ENCODE measurements at regions not wholly inside any gene's neighbourhood (a gene's known extent, or its start where the extent isn't known, plus 50 kb on each side); places are given as distances from the start of the nearest gene placed in this dataset.
"Not testable (repeated sequence)": the region's sequence is repeated elsewhere in the genome, so short reads cannot be mapped to it uniquely, and the experiment has no call there.

- 71% methylated on average over 2 of the region's 2 CpGs for WGBS
- Histone ChIP-seq H3K27ac (ENCODE audit: low read length) (no peak overlapping the region), H3K4me1 (ENCODE audit: control insufficient read depth, insufficient read depth, low read length) (no peaks in the 10 kb centered on the region), H3K27me3 (ENCODE audit: control insufficient read depth, insufficient read depth) (no peaks in the 10 kb centered on the region), H3K9me3 (ENCODE audit: control insufficient read depth, low read length) (no peaks in the 10 kb centered on the region), H3K4me3 (ENCODE audit: low read length) (no peak overlapping the region)
- DNase-seq (no peak), ATAC-seq (no peak)
- intact Hi-C loops (cut with DNase I) = no loop called here
Observed at GRCh38 chr2:223494942-223495341, 107.2 kb downstream of the SCG2 start.

DNA sequence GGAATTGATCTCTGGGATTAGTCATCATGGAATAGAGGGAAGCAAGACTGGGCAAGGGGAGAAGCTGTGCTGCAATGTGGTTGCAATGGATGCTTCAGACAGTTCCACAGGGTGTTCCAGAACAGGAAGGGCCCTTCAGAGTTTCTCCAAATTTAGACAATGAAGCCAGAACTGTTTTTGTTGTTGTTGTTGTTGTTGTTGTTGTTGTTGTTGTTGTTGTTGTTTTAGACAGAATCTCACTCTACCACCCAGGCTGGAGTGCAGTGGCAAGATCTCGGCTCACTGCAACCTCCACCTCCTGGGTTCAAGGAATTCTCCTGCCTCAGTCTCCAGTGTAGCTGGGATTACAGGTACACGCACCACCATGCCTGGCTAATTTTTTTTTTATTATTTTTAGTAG, 105.3 kb downstream of the SCG2 start:
- H3K9me3 ChIP-seq (ENCODE audit: control insufficient read depth, low read length); ATAC-seq; H3K27me3 ChIP-seq (ENCODE audit: control insufficient read depth, insufficient read depth); DNase-seq; intact Hi-C loops (cut with DNase I); H3K27ac ChIP-seq (ENCODE audit: low read length); H3K4me3 ChIP-seq (ENCODE audit: low read length); H3K4me1 ChIP-seq (ENCODE audit: control insufficient read depth, insufficient read depth, low read length): not testable (repeated sequence)
- 96% methylated on average over 2 of the region's 2 CpGs for WGBS

GRCh38 chr2:223500709-223501108, 101.5 kb downstream of the SCG2 start:
- Histone ChIP-seq H3K4me1 (ENCODE audit: control insufficient read depth, insufficient read depth, low read length) (no peaks in the 10 kb centered on the region), H3K27me3 (ENCODE audit: control insufficient read depth, insufficient read depth) (no peaks in the 10 kb centered on the region), H3K4me3 (ENCODE audit: low read length) (no peak overlapping the region), H3K9me3 (ENCODE audit: control insufficient read depth, low read length) (no peaks in the 10 kb centered on the region), H3K27ac (ENCODE audit: low read length) (no peak overlapping the region)
- 94% methylated on average over 6 of the region's 6 CpGs for WGBS
- intact Hi-C loops (cut with DNase I) = no loop called here
- no peak for DNase-seq
- no peak for ATAC-seq

- intact Hi-C loops (cut with DNase I) = no loop called here
- WGBS = 44% methylated on average over 2 of the region's 2 CpGs
Observed at GRCh38 chr2:223501641-223502040, 100.5 kb downstream of the SCG2 start.

GRCh38 chr2:223503746-223504145, 98.4 kb downstream of the SCG2 start:
- no peaks in the 10 kb centered on the region for H3K9me3 ChIP-seq (ENCODE audit: control insufficient read depth, low read length)
- intact Hi-C loops (cut with DNase I) = no loop called here
- DNase-seq (no peak), ATAC-seq (no peak)
- H3K4me1 ChIP-seq (ENCODE audit: control insufficient read depth, insufficient read depth, low read length) = no peaks in the 10 kb centered on the region
- H3K27ac ChIP-seq (ENCODE audit: low read length) = no peak overlapping the region
- no peak overlapping the region for H3K4me3 ChIP-seq (ENCODE audit: low read length)
- WGBS = 47% methylated on average over 3 of the region's 3 CpGs
- no peaks in the 10 kb centered on the region for H3K27me3 ChIP-seq (ENCODE audit: control insufficient read depth, insufficient read depth)

More at GRCh38 chr2:223501641-223502040, 100.5 kb downstream of the SCG2 start:
- no peak overlapping the region for H3K27ac ChIP-seq (ENCODE audit: low read length)
- ATAC-seq (no peak), DNase-seq (no peak)
- H3K9me3 ChIP-seq (ENCODE audit: control insufficient read depth, low read length) = no peaks in the 10 kb centered on the region
- H3K4me3 ChIP-seq (ENCODE audit: low read length) = no peak overlapping the region
- H3K4me1 ChIP-seq (ENCODE audit: control insufficient read depth, insufficient read depth, low read length) = no peaks in the 10 kb centered on the region
- H3K27me3 ChIP-seq (ENCODE audit: control insufficient read depth, insufficient read depth) = no peaks in the 10 kb centered on the region

DNA sequence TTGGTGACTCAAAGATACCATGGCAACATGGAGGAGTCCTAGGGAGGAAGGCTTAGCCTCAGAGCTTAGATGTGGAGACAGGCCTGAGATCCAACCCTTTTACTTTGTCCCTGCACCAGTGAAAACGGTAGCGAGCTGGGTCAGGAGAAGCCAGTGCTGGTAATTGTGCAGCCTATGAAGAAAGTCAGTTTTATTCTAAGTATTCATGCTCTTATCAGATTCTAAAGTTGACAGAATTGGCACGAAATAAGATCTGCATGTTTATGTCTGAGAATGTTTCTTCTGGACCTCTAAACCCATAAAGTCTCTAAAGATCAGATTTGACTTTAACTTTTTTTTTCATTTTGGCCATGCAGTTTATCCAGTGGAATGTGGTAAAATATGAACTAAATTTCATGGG, 93.8 kb downstream of the SCG2 start:
- DNase-seq = no peak
- WGBS = 58% methylated on average over 3 of the region's 3 CpGs

GRCh38 chr2:223510713-223511112, 91.4 kb downstream of the SCG2 start:
- 67% methylated on average over 4 of the region's 4 CpGs for WGBS
- H3K27me3 ChIP-seq (ENCODE audit: control insufficient read depth, insufficient read depth) = no peaks in the 10 kb centered on the region
- ATAC-seq (no peak), DNase-seq (no peak)
- H3K4me3 ChIP-seq (ENCODE audit: low read length) = no peak overlapping the region
- H3K4me1 ChIP-seq (ENCODE audit: control insufficient read depth, insufficient read depth, low read length) = no peaks in the 10 kb centered on the region
- H3K9me3 ChIP-seq (ENCODE audit: control insufficient read depth, low read length) = no peaks in the 10 kb centered on the region
- intact Hi-C loops (cut with DNase I) = no loop called here
- H3K27ac ChIP-seq (ENCODE audit: low read length) = no peak overlapping the region

More for the DNA sequence above, 93.8 kb downstream of the SCG2 start:
- H3K4me3 ChIP-seq (ENCODE audit: low read length) = no peak overlapping the region
- H3K4me1 ChIP-seq (ENCODE audit: control insufficient read depth, insufficient read depth, low read length) = no peaks in the 10 kb centered on the region
- no peak overlapping the region for H3K27ac ChIP-seq (ENCODE audit: low read length)
- no peaks in the 10 kb centered on the region for H3K9me3 ChIP-seq (ENCODE audit: control insufficient read depth, low read length)
- no peaks in the 10 kb centered on the region for H3K27me3 ChIP-seq (ENCODE audit: control insufficient read depth, insufficient read depth)
- intact Hi-C loops (cut with DNase I) = no loop called here
- no peak for ATAC-seq

DNA sequence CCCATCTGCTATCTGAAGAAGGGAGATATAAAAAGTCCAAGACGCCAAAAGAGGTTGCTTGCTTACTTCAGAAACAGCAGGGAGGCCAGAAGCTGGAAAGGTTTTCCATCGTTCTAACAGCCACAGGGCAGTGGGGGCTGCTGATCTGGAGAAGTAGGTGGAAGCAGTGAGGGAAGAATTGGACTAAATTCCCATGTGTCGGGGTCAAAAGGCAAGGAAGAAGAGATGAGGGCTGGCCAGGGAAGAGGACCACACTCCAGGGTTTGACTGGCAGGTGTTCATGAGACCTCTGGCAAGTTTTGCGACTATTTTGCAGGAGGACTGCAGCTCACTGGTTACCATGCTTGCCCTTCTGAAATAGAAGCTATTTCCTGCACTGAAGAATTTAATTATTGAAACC, 91.0 kb downstream of the SCG2 start:
- Histone ChIP-seq H3K4me1 (ENCODE audit: control insufficient read depth, insufficient read depth, low read length) (no peaks in the 10 kb centered on the region), H3K9me3 (ENCODE audit: control insufficient read depth, low read length) (no peaks in the 10 kb centered on the region), H3K27ac (ENCODE audit: low read length) (no peak overlapping the region), H3K27me3 (ENCODE audit: control insufficient read depth, insufficient read depth) (no peaks in the 10 kb centered on the region), H3K4me3 (ENCODE audit: low read length) (no peak overlapping the region)
- DNase-seq (no peak), ATAC-seq (no peak)
- 54% methylated on average over 4 of the region's 4 CpGs for WGBS
- intact Hi-C loops (cut with DNase I) = no loop called here

GRCh38 chr2:223513771-223514455, 88.2 kb downstream of the SCG2 start:
- DNase-seq (no peak), ATAC-seq (no peak)
- no peaks in the 10 kb centered on the region for H3K4me1 ChIP-seq (ENCODE audit: control insufficient read depth, insufficient read depth, low read length)
- intact Hi-C loops (cut with DNase I) = no loop called here
- H3K27ac ChIP-seq (ENCODE audit: low read length) = no peak overlapping the region
- no peaks in the 10 kb centered on the region for H3K9me3 ChIP-seq (ENCODE audit: control insufficient read depth, low read length)
- no peak overlapping the region for H3K4me3 ChIP-seq (ENCODE audit: low read length)
- 87% methylated on average over 4 of the region's 4 CpGs for WGBS
- no peaks in the 10 kb centered on the region for H3K27me3 ChIP-seq (ENCODE audit: control insufficient read depth, insufficient read depth)

DNA sequence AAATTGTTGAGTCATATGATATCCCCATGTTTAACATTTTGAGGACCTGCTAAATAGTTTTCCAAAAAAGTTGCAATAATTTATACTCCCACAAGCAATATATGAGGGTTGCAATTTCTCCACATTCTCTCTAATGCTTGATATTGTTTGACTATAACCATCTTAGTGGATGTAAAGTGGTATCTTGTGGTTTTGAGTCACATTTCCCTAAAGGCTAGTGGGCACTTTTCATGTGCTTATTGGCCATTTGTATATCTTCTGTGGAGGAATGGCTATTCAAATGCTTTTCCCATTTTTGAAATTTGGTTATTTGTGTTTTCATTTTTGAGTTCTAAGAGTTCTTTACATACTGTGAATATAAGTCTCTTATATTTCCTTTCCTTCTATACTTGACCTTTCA, 82.7 kb downstream of the SCG2 start:
- no peak overlapping the region for H3K27ac ChIP-seq (ENCODE audit: low read length)
- no peaks in the 10 kb centered on the region for H3K4me1 ChIP-seq (ENCODE audit: control insufficient read depth, insufficient read depth, low read length)
- intact Hi-C loops (cut with DNase I) = no loop called here
- no peaks in the 10 kb centered on the region for H3K27me3 ChIP-seq (ENCODE audit: control insufficient read depth, insufficient read depth)
- ATAC-seq = no peak
- H3K4me3 ChIP-seq (ENCODE audit: low read length) = no peak overlapping the region
- no peaks in the 10 kb centered on the region for H3K9me3 ChIP-seq (ENCODE audit: control insufficient read depth, low read length)
- no peak for DNase-seq

DNA sequence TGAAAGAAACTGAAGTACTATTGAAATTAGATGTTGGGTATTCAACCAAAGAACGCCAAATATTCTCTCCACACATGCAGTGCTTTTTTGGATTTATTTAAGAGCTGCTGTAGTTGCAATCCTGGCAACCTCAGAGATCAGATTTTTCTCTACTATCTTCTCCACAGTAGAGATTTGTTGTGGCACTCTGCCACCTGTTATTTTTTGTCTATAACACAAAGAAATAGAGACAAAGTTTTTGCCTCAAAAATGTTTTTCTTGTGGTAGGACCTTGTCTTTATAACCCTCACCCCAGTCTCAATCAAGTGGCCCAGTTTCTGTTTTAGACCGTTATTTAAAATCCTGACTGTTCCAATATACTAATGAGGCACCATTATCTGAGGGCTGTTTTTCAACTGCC, 79.4 kb downstream of the SCG2 start:
- no peak for ATAC-seq

GRCh38 chr2:223523551-223524001, 78.6 kb downstream of the SCG2 start:
- 85% methylated on average over 4 of the region's 4 CpGs for WGBS
- H3K27ac ChIP-seq (ENCODE audit: low read length) = no peak overlapping the region
- no peaks in the 10 kb centered on the region for H3K27me3 ChIP-seq (ENCODE audit: control insufficient read depth, insufficient read depth)
- peaks cover 2% of the 10 kb centered on the region for H3K4me1 ChIP-seq (ENCODE audit: control insufficient read depth, insufficient read depth, low read length)
- DNase-seq (no peak), ATAC-seq (no peak)
- no peak overlapping the region for H3K4me3 ChIP-seq (ENCODE audit: low read length)
- intact Hi-C loops (cut with DNase I) = no loop called here
- no peaks in the 10 kb centered on the region for H3K9me3 ChIP-seq (ENCODE audit: control insufficient read depth, low read length)

More for the DNA sequence above, 79.4 kb downstream of the SCG2 start:
- intact Hi-C loops (cut with DNase I) = no loop called here
- 70% methylated on average over 2 of the region's 2 CpGs for WGBS
- no peak overlapping the region for H3K27ac ChIP-seq (ENCODE audit: low read length)
- H3K27me3 ChIP-seq (ENCODE audit: control insufficient read depth, insufficient read depth) = no peaks in the 10 kb centered on the region
- H3K4me3 ChIP-seq (ENCODE audit: low read length) = no peak overlapping the region
- H3K9me3 ChIP-seq (ENCODE audit: control insufficient read depth, low read length) = no peaks in the 10 kb centered on the region
- DNase-seq = no peak
- H3K4me1 ChIP-seq (ENCODE audit: control insufficient read depth, insufficient read depth, low read length) = no peaks in the 10 kb centered on the region

Data from right cardiac atrium (tissue), 5 donors.